RWPE2 (cell line): ENCODE measurements at regions not wholly inside any gene's neighbourhood (a gene's known extent, or its start where the extent isn't known, plus 50 kb on each side); places are given as distances from the start of the nearest gene placed in this dataset.
"Not testable (repeated sequence)": the region's sequence is repeated elsewhere in the genome, so short reads cannot be mapped to it uniquely, and the experiment has no call there.

Experiments used
- ATAC-seq: fragments of 200-7000 bp; cut with Tn5 transposase; 3 replicates; pipeline ENCODE4 v1.9.1; 2021; ENCODE audit warnings: low read depth
- DNase-seq: peaks from one replicate; pipeline ENCODE4 v3.0.0-alpha.2; 2020; ENCODE audit warnings: low spot score
- H3K27ac ChIP-seq: fragments of 450-650 bp; 2 replicates; pipeline ENCODE4 v1.5.1; 2017; ENCODE audit warnings: mild to moderate bottlenecking; ENCODE audit not compliant: poor library complexity, severe bottlenecking
- H3K27me3 ChIP-seq: fragments of 250-450 bp; sonication (Bioruptor Pico); 2 replicates; pipeline ENCODE4 v1.5.1; 2021; ENCODE audit warnings: mild to moderate bottlenecking, moderate library complexity; ENCODE audit not compliant: insufficient read depth, poor library complexity, severe bottlenecking
- H3K36me3 ChIP-seq: fragments of 250-450 bp; sonication (Bioruptor Pico); 2 replicates; pipeline ENCODE4 v1.5.1; 2020; ENCODE audit warnings: low read depth, mild to moderate bottlenecking, moderate library complexity
- H3K4me1 ChIP-seq: fragments of 250-450 bp; sonication (Bioruptor Pico); 2 replicates; pipeline ENCODE4 v1.5.1; 2021; ENCODE audit warnings: mild to moderate bottlenecking, moderate library complexity; ENCODE audit not compliant: insufficient read depth, poor library complexity, severe bottlenecking
- H3K4me3 ChIP-seq: fragments of 250-450 bp; sonication (Bioruptor Pico); 2 replicates; pipeline ENCODE4 v1.5.1; 2021; ENCODE audit warnings: mild to moderate bottlenecking, moderate library complexity; ENCODE audit not compliant: severe bottlenecking
- H3K9me3 ChIP-seq: fragments of 250-450 bp; sonication (Bioruptor Pico); 2 replicates; pipeline ENCODE4 v1.5.1; 2021; ENCODE audit warnings: mild to moderate bottlenecking, moderate library complexity; ENCODE audit not compliant: severe bottlenecking
- TF ChIP-seq, protein P1 (sequence below): fragments of 450-650 bp; IDR thresholded peaks from one replicate; pipeline ENCODE4 v1.5.1; 2017; ENCODE audit warnings: mild to moderate bottlenecking, moderate library complexity; ENCODE audit not compliant: poor library complexity, severe bottlenecking

DNA sequence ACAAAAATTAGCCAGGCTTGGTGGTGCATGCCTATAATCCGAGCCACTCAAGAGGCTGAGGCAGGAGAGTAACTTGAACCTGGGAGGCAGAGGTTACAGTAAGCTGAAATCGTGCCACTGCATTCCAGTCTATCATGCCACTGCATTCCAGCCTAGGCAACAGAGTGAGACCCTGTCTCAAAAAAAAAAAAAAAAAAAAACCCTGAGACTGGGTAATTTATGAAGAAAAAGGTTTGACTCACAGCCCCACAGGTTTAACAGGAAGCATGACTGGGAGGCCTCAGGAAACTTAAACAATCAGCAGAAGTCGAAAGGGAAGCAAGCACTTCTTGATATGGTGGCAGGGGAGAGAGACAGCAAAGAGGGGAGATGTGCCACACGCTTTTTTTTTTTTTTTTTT lies 123.2 kb downstream of the GXYLT1 start:
- Histone ChIP-seq H3K4me3 (no peak overlapping the region), H3K27me3 (no peaks in the 10 kb centered on the region), H3K36me3 (no peaks in the 10 kb centered on the region), H3K4me1 (no peaks in the 10 kb centered on the region), H3K9me3 (no peaks in the 10 kb centered on the region), H3K27ac (no peak overlapping the region)
- no peak for DNase-seq
- TF ChIP-seq, protein P1, sequence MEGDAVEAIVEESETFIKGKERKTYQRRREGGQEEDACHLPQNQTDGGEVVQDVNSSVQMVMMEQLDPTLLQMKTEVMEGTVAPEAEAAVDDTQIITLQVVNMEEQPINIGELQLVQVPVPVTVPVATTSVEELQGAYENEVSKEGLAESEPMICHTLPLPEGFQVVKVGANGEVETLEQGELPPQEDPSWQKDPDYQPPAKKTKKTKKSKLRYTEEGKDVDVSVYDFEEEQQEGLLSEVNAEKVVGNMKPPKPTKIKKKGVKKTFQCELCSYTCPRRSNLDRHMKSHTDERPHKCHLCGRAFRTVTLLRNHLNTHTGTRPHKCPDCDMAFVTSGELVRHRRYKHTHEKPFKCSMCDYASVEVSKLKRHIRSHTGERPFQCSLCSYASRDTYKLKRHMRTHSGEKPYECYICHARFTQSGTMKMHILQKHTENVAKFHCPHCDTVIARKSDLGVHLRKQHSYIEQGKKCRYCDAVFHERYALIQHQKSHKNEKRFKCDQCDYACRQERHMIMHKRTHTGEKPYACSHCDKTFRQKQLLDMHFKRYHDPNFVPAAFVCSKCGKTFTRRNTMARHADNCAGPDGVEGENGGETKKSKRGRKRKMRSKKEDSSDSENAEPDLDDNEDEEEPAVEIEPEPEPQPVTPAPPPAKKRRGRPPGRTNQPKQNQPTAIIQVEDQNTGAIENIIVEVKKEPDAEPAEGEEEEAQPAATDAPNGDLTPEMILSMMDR = no peak
- ATAC-seq = no peak

DNA sequence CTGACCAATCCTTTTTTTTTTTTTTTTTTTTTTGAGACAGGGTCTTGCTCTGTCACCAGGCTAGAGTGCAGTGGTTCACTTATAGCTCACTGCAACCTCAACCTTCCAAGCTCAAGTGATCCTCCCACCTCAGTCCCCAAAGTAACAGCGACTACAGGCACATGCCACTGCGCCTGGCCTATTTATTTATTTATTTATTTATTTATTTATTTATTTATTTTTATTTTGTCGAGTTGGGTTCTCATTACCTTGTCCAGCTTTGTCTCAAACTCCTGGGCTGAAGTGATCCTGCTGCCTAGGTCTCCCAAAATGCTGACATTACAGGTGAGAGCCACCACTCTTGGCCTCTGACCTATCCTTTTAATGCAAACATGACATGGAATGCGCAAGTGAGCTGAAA lies 124.4 kb downstream of the GXYLT1 start:
- DNase-seq (no peak), ATAC-seq (no peak)
- Histone ChIP-seq H3K27ac (no peak overlapping the region), H3K36me3 (no peaks in the 10 kb centered on the region), H3K4me1 (no peaks in the 10 kb centered on the region), H3K27me3 (no peaks in the 10 kb centered on the region), H3K9me3 (no peaks in the 10 kb centered on the region), H3K4me3 (no peak overlapping the region)
- TF ChIP-seq, protein P1 = no peak

DNA sequence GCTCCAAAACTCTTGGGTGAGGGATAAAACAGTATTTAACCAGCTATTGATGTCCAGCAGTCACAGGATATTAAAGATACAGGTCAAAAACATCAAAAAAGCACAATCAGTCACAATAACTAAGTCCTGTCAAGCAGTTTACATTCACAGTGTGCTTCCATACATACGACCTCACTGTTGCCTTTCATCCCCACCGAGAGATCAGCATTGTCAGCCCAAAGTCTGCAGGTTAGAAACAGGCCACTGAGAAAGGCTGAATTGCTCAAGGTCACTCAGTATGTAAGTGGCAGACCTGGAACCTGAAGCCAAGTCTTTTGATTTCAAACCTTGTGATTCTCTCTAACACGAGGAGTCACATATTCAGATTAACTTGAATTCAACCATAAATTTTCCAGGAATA lies 124.9 kb downstream of the GXYLT1 start:
- Histone ChIP-seq H3K27me3 (no peaks in the 10 kb centered on the region), H3K27ac (no peak overlapping the region), H3K36me3 (no peaks in the 10 kb centered on the region), H3K4me3 (no peak overlapping the region), H3K9me3 (no peaks in the 10 kb centered on the region), H3K4me1 (no peaks in the 10 kb centered on the region)
- DNase-seq (no peak), ATAC-seq (no peak)
- TF ChIP-seq, protein P1 = no peak

DNA sequence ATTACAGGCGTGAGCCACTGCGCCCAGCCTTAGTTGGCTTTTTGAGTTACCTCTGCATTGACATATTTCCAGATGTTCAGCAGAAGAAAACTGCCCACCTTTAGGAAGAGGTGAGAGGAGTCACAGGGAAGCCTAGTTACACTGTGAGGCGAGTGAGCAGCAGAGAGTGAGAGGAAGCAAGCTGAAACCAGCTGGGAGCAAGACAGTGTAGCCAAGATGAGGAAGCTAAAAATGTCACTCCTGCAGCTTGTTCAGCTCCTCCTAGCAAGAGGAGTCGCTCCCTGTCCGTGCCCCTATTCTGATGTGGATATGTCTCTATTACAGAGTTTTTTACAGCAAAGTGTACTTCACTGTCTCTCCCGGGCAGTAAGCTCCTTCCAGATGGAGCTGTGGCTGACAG lies 127.6 kb downstream of the GXYLT1 start:
- no peak for DNase-seq
- Histone ChIP-seq H3K9me3 (no peaks in the 10 kb centered on the region), H3K4me1 (no peaks in the 10 kb centered on the region), H3K27me3 (no peaks in the 10 kb centered on the region), H3K27ac (no peak overlapping the region), H3K36me3 (no peaks in the 10 kb centered on the region), H3K4me3 (no peak overlapping the region)
- TF ChIP-seq, protein P1 = no peak
- ATAC-seq = no peak

DNA sequence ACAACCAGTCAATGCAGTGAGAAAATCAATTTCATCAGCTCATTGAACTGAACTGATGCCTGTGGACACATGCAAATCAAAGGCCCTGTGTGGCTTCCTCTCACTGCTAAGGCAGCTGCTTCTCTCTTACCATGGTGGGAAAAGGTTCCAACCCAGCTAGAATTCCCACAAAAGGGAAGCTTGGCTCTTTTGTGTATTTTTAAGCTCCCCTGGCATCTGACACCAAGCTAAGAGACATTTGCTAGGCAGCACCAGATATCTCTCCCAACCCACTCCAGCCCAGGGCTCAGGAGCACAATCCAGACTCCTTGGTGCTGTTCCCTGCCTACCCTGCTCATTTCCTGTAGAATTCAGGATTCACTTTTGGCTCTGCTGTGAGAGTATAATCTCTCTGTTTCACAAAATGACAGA lies 129.6 kb downstream of the GXYLT1 start:
- Histone ChIP-seq H3K27ac (no peak overlapping the region), H3K4me3 (no peak overlapping the region), H3K4me1 (no peaks in the 10 kb centered on the region), H3K9me3 (no peaks in the 10 kb centered on the region), H3K27me3 (no peaks in the 10 kb centered on the region), H3K36me3 (no peaks in the 10 kb centered on the region)
- DNase-seq (no peak), ATAC-seq (no peak)
- TF ChIP-seq, protein P1 = no peak

DNA sequence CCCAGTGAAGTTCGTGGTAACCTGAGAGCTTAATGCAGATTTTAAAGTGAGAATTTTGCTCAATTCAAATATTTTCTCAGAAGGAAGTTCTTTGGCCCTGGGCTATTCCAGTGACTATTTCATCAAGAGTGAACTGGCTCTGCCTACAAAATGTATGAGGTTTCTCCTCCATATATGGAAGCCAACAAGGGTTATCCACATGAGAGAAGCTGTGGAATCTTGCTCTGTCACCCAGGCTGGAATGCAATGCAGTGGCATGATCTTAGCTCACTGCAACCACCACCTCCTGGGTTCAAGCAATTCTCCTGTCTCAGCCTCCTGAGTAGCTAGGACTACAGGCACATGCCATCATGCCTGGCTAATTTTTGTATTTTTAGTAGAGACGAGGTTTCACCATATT lies 132.2 kb downstream of the GXYLT1 start:
- H3K27me3 ChIP-seq, H3K27ac ChIP-seq, H3K9me3 ChIP-seq, H3K36me3 ChIP-seq, H3K4me3 ChIP-seq, H3K4me1 ChIP-seq, DNase-seq: not testable (repeated sequence)
- peak; percentile 41; the same call in 2 of the 3 replicates for ATAC-seq
